Heart right ventricle (tissue), 16 donors: ENCODE measurements at regions not wholly inside any gene's neighbourhood (a gene's known extent, or its start where the extent isn't known, plus 50 kb on each side); places are given as distances from the start of the nearest gene placed in this dataset.

Experiments
- ATAC-seq, 8 donors: fragments of 200-7000 bp; cut with Tn5 transposase; one replicate each; pipeline ENCODE4 v1.9.1; 2020; ENCODE audit warnings: mild to moderate bottlenecking in 8 of 8, moderate library complexity in 8 of 8, moderate number of reproducible peaks in 1 of 8
- DNase-seq, 2 donors: peaks; one replicate each; pipeline ENCODE4 v3.0.0-alpha.2; 2020
- H3K27ac ChIP-seq, 10 donors: fragments of 200-600 bp; sonication (generic) in 2 of 10; one replicate each; pipeline versions ENCODE4 v1.5.0 to v1.8.0; 2020 to 2022; ENCODE audit warnings: mild to moderate bottlenecking in 3 of 10
- H3K27me3 ChIP-seq, 7 donors: fragments of 200-600 bp; one replicate each; pipeline ENCODE4 v1.8.0; 2021 to 2022; ENCODE audit warnings: mild to moderate bottlenecking in 2 of 7
- H3K36me3 ChIP-seq, 9 donors: fragments of 200-600 bp; sonication (generic) in 1 of 9; one replicate each; pipeline versions ENCODE4 v1.5.0 to v1.8.0; 2020 to 2022; ENCODE audit warnings: mild to moderate bottlenecking in 2 of 9
- H3K4me1 ChIP-seq, 9 donors: fragments of 200-600 bp; sonication (generic) in 1 of 9; one replicate each; pipeline versions ENCODE4 v1.5.0 to v1.8.0; 2020 to 2022; ENCODE audit warnings: mild to moderate bottlenecking in 4 of 9
- H3K4me3 ChIP-seq, 10 donors: fragments of 200-600 bp; sonication (generic) in 2 of 10; one replicate each; pipeline versions ENCODE4 v1.5.0 to v1.8.0; 2020 to 2022; ENCODE audit warnings: mild to moderate bottlenecking in 7 of 10, moderate library complexity in 2 of 10
- H3K9me3 ChIP-seq, 11 donors: fragments of 200-600 bp in 10 of 11; sonication (generic) in 2 of 11; one replicate each; pipeline versions ENCODE4 v1.5.0 to v1.8.0; 2013 to 2022; ENCODE audit warnings: mild to moderate bottlenecking in 2 of 11, control low read depth in 1 of 11, moderate library complexity in 1 of 11
- WGBS, 2 donors: extraction: QIAGEN DNeasy Blood & Tissue Kit; methylation state at CpG; one replicate each; pipeline ENCODE4 v1.1.7; 2013; ENCODE audit warnings: inconsistent platforms in 1 of 2; 5-methylcytosine and 5-hydroxymethylcytosine counted together
- intact Hi-C, 10 donors: fragments of 100-400 bp; cut with DNase I; formaldehyde crosslinking; loops; one replicate each; pipeline versions ENCODE4 v1.11.1 to v1.14.2; 2022
- TF ChIP-seq, protein P1 (sequence below), 9 donors: fragments of 200-600 bp; sonication (generic) in 2 of 9; IDR thresholded peaks; one replicate each; pipeline versions ENCODE4 v1.5.0 to v1.8.0; 2021 to 2022; ENCODE audit warnings: antibody characterized with exemption in 9 of 9, mild to moderate bottlenecking in 5 of 9, moderate library complexity in 1 of 9
- donor health status: Arrhythmogenic right ventricular cardiomyopathy.
- donor health status: ischemic (EF 13 %, LVEDD 7.1; RV severe dilation, severe dysfunction).
- donor health status: healthy with polysubstance abuse.
- donor health status: DM: no; HTN: yes; CAD: no.
- donor health status: DM: no; HTN: no; CAD: no.
- donor health status: ischemic (EF 25% LVEDD 6.9; RV normal size, moderate dysfunction).
- donor health status: ischemic (EF 25% LVEDD 5.7; RV mildly dilated, moderate dysfunction).
- donor health status: healthy.
- donor health status: DM: yes; HTN: yes; CAD: no.
- donor health status: Ischemic cardiomyopathy.
- donor health status: ischemic (EF 35%, LVEDD 5.7; RV mildly dilated, moderate dysfunction).
- donor health status: nonischemic (EF 11% LVEDD 7.7; RV severe dilation, severe dysfunction).
- donor health status: DM: yes; HTN: yes; CAD: no.
- donor health status: PGD.
- donor health status: ischemic (EF 29% LVEDD 5.4; RV normal size, mild dysfunction).
- donor health status: nonischemic (EF 23%, LVEDD 6.1; RV moderate dilation, normal function).

DNA sequence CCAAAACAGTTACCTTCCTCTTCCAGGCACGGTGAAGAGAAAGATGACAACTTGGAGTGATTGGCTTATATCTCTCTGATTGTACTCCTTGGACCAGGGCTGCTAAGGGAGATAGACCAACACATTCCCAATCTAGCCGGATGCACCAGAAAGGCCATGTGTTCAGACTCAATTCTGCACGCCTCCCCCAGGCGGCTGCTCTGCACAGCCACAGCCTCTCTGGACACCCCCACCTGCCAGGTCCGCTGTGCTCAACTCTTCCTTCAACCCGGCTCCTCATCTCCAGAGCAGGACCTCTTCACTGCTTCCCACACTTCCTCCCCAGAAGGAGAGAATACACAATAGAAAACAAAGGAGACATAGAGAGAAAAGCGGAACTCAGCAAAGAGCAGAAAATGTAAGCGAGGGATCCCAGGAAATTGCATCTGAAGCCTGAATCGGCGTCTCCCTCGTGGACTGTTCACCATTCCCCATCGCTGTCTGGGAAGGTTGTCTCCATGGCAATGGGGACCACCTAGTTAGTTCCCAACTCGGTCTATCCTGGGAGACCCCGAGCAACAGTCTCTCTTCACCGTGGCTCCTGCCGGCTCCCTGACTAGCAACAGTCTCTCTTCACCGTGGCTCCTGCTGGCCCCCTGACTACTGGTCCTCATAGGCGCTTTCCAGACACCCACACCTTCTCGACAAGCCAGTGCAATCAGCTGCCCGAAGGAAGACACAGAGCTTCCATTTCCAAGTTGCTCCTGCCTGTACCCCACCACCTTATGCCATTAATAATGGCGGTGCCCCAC is 361.7 kb upstream of the MYT1L start:
- intact Hi-C loops, result no loop called here

DNA sequence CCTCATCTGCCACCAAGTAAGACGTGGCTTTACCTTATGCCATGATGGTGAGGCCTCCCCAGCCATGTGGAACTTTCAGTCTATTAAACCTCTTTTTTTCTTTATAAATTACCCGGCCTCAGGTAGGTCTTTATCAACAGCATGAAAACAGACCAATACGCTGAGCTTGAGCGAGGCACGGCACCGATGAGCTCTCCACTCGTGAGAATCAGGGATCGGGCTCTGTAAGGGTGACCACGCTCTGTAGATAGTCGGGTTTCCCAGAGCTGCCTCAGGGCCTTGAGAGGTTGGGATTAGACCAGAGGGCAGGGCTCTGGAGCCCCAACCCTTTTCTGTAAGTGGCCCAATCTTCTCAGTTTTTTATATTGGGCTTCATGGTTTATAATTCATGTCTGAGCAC is 360.3 kb upstream of the MYT1L start:
- intact Hi-C loops, result no loop called here
- WGBS, 2 donors, result 86 to 92% methylated on average over 10 of the region's 10 CpGs
- DNase-seq (no peak), ATAC-seq (no peak)
- TF ChIP-seq, protein P1, sequence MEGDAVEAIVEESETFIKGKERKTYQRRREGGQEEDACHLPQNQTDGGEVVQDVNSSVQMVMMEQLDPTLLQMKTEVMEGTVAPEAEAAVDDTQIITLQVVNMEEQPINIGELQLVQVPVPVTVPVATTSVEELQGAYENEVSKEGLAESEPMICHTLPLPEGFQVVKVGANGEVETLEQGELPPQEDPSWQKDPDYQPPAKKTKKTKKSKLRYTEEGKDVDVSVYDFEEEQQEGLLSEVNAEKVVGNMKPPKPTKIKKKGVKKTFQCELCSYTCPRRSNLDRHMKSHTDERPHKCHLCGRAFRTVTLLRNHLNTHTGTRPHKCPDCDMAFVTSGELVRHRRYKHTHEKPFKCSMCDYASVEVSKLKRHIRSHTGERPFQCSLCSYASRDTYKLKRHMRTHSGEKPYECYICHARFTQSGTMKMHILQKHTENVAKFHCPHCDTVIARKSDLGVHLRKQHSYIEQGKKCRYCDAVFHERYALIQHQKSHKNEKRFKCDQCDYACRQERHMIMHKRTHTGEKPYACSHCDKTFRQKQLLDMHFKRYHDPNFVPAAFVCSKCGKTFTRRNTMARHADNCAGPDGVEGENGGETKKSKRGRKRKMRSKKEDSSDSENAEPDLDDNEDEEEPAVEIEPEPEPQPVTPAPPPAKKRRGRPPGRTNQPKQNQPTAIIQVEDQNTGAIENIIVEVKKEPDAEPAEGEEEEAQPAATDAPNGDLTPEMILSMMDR (IDR thresholded peaks at IDR 0.05), result no peak
- peaks cover 0 to 43% (median 31%) of the 10 kb centered on the region in 7 donors for H3K27me3 ChIP-seq
- H3K4me3 ChIP-seq, result no peak overlapping the region
- H3K27ac ChIP-seq, result no peak overlapping the region
- H3K36me3 ChIP-seq, result no peaks in the 10 kb centered on the region
- no peaks in the 10 kb centered on the region for H3K4me1 ChIP-seq
- H3K9me3 ChIP-seq, result no peaks in the 10 kb centered on the region

More for the DNA sequence above, 361.7 kb upstream of the MYT1L start:
- Histone ChIP-seq H3K4me3 (no peak overlapping the region), H3K27ac (no peak overlapping the region), H3K27me3 (peaks cover 0 to 43% (median 31%) of the 10 kb centered on the region in 7 donors), H3K4me1 (no peaks in the 10 kb centered on the region), H3K36me3 (no peaks in the 10 kb centered on the region), H3K9me3 (no peaks in the 10 kb centered on the region)
- DNase-seq (no peak), ATAC-seq (no peak)
- TF ChIP-seq, protein P1 (IDR thresholded peaks at IDR 0.05), result no peak
- WGBS, 2 donors, result 77 to 80% methylated on average over 21 of the region's 21 CpGs

DNA sequence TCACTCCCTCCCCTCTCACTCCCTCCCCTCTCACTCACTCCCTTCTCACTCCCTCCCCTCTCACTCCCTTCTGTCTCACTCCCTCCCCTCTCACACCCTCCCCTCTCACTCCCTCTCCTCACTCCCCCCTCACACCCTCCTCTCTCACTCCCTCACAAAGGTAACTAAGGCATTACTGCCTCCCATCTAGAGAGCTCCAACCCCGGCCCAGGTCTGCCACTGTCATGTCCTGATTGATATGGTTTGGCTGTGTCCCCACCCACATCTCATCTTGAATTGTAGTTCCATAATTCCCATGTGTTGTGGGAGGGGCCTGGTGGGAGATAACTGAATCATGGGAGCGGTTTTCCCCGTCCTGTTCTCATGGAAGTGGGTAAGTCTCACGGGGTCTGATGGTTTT is 359.9 kb upstream of the MYT1L start:
- DNase-seq (no peak), ATAC-seq (no peak)
- Histone ChIP-seq H3K36me3 (no peaks in the 10 kb centered on the region), H3K27ac (no peak overlapping the region), H3K9me3 (no peaks in the 10 kb centered on the region), H3K27me3 (peaks cover 0 to 42% (median 31%) of the 10 kb centered on the region in 7 donors), H3K4me3 (no peak overlapping the region), H3K4me1 (no peaks in the 10 kb centered on the region)
- intact Hi-C loops, result no loop called here
- 53 to 55% methylated on average over 4 of the region's 4 CpGs for WGBS, 2 donors
- TF ChIP-seq, protein P1 (IDR thresholded peaks at IDR 0.05), result no peak

DNA sequence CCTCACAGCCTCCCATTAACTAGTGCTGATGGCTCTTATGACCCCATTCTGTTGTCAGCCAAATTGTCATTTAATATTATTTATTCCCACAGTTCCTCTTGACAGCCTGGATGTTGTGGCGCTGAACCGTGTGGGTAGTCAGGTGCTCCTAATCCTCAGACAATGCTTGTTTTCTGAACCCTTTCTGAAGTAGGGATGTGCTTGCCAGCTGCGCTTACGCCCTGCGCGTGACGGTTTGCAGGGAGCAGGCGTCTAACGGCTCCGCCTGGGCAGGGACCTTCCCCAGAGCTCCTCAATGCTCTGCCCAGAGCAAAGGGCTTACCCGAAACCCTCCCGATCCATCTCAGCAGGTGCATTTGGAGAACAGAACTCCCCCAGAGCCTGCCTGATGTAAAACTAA is 358.2 kb upstream of the MYT1L start:
- no peaks in the 10 kb centered on the region for H3K36me3 ChIP-seq
- TF ChIP-seq, protein P1 (IDR thresholded peaks at IDR 0.05), result no peak
- H3K9me3 ChIP-seq, result no peaks in the 10 kb centered on the region
- no peak overlapping the region for H3K4me3 ChIP-seq
- intact Hi-C loops, result no loop called here
- ATAC-seq (no peak), DNase-seq (no peak)
- no peak overlapping the region for H3K27ac ChIP-seq
- WGBS, 2 donors, result 91 to 92% methylated on average over 12 of the region's 12 CpGs
- peaks cover 0 to 31% (median 30%) of the 10 kb centered on the region in 7 donors for H3K27me3 ChIP-seq
- no peaks in the 10 kb centered on the region for H3K4me1 ChIP-seq
